Fibroblast of villous mesenchyme (primary cell): ENCODE measurements at regions not wholly inside any gene's neighbourhood (a gene's known extent, or its start where the extent isn't known, plus 50 kb on each side); places are given as distances from the start of the nearest gene placed in this dataset.

ENCODE experiments used
- DNase-seq: peaks from one replicate; pipeline ENCODE4 v3.0.0-alpha.2; 2010; ENCODE audit warnings: low read depth
- H3K4me3 ChIP-seq: 2 replicates; pipeline ENCODE4 v1.5.1; 2011; ENCODE audit warnings: low read depth, mild to moderate bottlenecking, low read length
- TF ChIP-seq, protein P1 (sequence below): IDR thresholded peaks from 2 replicates; pipeline ENCODE4 v1.5.1; 2012; ENCODE audit warnings: low read depth, mild to moderate bottlenecking, low read length; ENCODE audit not compliant: insufficient read depth

DNA sequence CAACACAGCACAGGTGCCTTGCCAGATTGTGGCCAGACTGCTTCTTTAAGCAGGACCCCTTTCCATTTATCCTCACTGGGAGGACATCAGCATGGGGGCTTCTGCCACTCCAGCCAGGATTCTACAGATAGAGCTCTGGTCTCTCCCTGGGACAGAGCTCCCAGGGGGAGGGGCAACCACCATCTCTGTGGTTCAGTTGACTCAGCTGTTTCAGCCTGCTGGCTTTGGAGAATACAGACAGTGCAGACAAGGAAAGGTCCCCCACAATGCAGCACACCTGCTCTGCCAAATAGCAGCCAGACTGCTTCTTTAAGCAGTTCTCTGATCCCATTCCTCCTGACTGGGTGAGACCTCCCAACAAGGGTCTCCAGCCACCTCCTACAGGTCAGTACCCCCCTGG is 132.8 kb downstream of the OR2K2 start:
- no peak overlapping the region for H3K4me3 ChIP-seq
- no peak for DNase-seq
- TF ChIP-seq, protein P1, sequence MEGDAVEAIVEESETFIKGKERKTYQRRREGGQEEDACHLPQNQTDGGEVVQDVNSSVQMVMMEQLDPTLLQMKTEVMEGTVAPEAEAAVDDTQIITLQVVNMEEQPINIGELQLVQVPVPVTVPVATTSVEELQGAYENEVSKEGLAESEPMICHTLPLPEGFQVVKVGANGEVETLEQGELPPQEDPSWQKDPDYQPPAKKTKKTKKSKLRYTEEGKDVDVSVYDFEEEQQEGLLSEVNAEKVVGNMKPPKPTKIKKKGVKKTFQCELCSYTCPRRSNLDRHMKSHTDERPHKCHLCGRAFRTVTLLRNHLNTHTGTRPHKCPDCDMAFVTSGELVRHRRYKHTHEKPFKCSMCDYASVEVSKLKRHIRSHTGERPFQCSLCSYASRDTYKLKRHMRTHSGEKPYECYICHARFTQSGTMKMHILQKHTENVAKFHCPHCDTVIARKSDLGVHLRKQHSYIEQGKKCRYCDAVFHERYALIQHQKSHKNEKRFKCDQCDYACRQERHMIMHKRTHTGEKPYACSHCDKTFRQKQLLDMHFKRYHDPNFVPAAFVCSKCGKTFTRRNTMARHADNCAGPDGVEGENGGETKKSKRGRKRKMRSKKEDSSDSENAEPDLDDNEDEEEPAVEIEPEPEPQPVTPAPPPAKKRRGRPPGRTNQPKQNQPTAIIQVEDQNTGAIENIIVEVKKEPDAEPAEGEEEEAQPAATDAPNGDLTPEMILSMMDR = no peak

DNA sequence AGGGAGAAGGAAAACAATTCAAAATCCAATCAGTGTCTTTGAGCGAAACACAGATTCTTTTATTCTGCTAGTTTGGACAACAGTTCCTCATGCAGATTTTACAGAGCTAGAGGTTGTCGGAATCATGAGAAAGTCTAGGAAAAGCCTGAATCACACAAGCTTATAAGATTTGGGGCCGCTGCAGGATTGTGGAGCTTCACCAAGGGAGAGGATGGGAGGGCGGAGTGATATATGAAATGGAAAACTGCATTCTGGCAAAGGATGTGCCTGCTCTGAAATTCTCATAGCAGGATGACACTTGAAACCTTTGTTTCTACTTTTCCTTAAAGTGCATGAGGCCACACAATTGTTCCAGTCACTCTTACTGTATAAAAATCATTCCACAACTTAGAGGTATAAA is 134.3 kb downstream of the OR2K2 start:
- no peak for DNase-seq
- TF ChIP-seq, protein P1 = no peak
- no peak overlapping the region for H3K4me3 ChIP-seq

DNA sequence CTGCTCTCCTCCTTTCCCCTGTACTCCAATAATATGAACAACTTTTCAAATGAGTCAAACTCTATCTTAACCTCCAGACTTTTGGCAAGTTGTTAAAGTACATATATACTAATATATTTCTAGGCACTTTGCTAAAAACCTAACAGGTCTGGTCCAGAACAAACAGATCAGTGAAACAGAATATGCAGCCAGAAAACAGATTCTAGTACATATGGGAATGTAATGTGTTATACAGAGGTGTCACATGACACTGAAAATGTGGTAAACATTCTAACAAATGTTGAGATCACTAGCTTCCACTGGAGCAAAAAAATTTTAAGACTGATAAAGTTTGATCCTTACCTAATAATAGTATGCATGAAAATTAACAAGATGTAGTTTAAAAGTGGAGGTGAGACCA is 136.9 kb downstream of the OR2K2 start:
- TF ChIP-seq, protein P1 = no peak
- no peak overlapping the region for H3K4me3 ChIP-seq
- DNase-seq = no peak

DNA sequence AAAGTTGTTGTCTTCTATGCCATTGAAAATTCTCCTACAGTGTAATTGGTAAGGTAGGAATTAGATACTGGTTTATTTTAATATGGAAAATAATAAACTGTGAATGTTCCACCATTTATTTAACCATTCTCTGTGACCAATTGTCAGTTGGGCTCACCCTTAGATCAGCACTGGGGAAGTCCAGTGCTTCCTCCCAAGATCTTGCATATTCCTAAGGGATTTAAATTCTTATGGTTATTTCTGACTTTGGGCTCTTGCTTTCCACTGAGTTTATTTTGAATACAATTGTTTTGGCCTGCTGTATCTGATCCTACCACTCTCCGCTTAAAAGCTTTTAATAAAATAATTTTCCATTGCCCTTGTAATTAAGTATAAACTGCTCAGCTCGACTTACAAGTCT is 137.4 kb downstream of the OR2K2 start:
- no peak overlapping the region for H3K4me3 ChIP-seq
- TF ChIP-seq, protein P1 = no peak

DNA sequence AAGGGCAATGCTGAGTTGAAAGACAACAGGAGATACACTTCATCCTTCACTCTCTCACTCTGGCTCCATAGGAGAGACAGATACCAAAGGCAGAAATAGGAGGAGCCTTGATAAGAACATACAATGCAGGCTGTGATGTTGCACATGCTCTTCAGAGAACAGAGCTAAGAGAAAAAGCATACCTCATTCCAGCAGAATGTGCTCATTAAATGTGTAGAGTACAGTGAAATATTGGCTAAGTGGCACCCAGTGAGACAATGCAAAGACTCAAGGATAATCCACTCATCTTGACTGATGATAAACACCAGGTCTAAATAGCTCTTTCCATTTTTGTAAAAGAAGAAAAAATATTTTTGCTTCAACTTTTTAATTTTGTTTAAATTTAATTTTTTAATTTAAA is 139.7 kb downstream of the OR2K2 start:
- DNase-seq = no peak
- TF ChIP-seq, protein P1 = no peak
- H3K4me3 ChIP-seq = no peak overlapping the region

More for the DNA sequence above, 137.4 kb downstream of the OR2K2 start:
- DNase-seq = no peak

DNA sequence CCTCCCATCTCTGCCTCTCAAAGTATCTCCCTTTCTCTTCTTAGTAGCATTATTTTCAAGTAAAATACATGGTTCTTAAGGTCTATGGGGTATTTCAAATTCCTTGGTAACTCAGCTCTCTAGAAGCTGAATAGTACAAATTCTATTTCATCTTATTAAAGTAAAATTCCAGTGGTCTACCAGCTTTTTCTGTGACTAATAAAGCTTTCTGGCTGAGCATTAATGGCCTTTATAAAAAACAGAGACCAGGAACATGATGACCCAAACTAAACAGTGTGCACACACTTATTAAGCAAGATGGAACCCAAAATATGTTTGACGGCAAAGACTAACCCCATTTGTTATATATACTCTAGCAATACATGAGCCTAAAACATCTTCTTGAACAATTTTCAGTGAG is 142.6 kb downstream of the OR2K2 start:
- TF ChIP-seq, protein P1 = no peak
- DNase-seq = no peak
- no peak overlapping the region for H3K4me3 ChIP-seq

DNA sequence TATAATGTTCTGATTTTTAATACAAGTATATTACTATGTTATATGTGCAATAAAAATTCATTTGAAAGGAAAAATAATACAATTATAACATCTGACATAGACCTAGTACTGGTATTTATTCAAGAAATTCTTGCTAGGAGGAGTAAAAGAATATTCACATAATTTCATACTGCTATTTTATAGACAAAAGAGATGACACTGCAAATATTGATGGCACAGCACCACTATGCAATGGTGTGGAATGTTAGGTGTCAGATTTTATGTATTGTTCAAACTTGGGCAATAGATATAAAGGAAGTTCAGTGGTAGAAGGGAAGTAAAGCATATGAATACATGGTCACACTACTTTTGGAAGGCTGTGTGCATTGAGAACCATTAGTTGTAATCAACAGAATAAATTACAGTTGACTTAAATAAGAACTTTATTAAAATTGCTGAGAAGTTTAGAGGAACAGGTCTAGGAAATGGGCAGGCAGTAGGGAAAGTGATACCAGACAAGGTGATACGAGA is 143.9 kb downstream of the OR2K2 start:
- TF ChIP-seq, protein P1 = no peak
- no peak for DNase-seq

More for the DNA sequence above, 143.9 kb downstream of the OR2K2 start:
- H3K4me3 ChIP-seq = no peak overlapping the region
